ENCODE measurements at regions not wholly inside any gene's neighbourhood (a gene's known extent, or its start where the extent isn't known, plus 50 kb on each side); places are given as distances from the start of the nearest gene placed in this dataset.

DNA sequence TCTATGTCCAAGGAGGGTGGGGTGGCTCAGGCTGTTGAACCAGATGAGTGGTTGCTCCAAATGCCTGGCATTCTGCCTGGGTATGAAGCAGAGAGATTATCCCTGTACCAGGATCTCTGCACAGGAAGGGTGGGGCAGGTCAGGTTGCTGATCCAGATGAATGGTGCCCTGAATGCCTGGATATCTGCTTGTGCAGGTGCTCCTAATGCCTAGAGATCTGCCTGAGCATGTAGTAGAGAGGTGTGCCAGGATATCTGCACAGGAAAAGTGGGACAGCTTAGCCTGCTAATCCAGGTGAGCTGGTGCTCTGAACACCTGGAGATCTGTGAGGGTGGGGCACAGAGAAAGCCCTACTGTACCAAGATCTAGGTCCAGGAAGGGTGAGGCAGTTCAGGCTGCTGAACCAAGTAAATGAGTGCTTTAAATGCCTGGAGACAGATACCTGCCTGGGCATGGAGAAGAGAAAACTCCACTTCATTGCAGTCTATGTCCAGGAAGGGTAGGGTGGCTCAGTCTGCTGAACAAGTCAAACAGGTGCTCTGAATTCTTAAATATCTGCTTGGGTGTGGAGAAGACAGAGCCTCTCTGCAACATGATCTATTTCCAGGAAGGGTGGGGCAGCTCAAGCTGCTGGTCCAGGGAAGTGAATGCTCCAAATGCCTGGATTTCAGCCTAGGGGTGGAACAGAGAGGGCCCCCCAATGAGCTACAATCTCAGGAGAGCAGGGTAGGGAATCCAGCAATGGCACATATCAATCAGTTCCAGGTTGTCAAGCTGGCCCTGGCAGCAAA lies 189.4 kb upstream of the DMRTA1 start:
- DNase-seq (no peak), ATAC-seq (no peak)
- intact Hi-C loops (cut with DNase I, micrococcal nuclease) = no loop called here

DNA sequence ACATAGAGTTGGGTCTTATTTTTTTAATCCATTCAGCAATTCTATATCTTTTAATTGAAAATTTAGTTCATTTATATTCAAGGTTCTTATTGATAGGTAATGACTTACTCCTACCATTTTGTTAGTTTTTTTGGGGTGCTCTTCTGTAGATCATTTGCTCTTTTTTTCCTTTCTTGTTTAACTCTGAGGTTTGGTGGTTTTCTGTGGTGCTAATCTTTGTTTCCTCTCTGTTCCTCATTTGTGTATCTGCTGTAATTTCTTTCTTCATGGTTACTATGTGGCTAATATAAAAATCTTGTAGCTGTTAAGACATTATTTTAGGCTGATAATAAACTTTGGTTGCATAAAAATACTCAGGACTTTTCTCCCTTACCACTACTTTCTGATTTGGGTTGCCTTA lies 181.6 kb upstream of the DMRTA1 start:
- intact Hi-C loops (cut with DNase I, micrococcal nuclease) = no loop called here
- ATAC-seq (no peak), DNase-seq (no peak)

DNA sequence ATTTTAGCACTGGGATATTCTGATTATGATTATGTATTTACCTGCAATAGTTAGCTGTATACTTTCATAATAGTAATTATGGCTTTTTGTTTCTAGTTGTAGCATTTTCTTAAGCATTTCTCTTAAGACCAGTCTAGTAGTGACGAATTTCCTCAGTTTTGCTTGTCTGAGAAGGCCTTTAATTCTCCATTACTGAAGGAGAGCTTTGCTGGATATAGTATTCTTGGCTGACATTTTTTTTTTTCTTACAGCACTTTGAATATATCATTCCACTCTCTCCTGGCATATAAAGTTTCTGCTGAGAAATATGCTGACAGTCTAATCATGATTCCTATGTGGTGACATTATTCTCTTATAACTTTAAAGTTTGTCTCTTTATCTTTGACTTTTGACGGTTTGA lies 181.1 kb upstream of the DMRTA1 start:
- intact Hi-C loops (cut with DNase I, micrococcal nuclease) = no loop called here
- DNase-seq (no peak), ATAC-seq (no peak)

DNA sequence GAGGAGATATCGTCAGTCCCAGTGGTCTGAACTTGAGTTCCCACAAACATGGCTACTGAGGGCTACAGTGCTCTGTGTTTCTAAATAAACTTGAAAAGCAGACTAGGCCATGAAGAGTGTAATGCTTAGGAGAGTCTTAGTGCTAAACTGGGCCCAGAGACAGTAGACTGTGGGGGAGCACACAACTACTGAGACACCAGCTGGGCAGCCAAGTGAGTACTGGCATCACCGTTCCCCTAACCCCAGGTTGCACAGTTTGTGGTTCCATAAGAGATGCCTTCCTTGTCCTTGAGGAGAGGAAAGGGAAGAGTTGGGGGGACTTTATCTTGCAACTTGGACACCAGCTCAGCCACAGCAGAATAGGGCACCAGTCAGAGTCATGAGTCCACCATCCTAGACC lies 172.1 kb upstream of the DMRTA1 start:
- DNase-seq (no peak), ATAC-seq (no peak)
- intact Hi-C loops (cut with DNase I, micrococcal nuclease) = no loop called here

DNA sequence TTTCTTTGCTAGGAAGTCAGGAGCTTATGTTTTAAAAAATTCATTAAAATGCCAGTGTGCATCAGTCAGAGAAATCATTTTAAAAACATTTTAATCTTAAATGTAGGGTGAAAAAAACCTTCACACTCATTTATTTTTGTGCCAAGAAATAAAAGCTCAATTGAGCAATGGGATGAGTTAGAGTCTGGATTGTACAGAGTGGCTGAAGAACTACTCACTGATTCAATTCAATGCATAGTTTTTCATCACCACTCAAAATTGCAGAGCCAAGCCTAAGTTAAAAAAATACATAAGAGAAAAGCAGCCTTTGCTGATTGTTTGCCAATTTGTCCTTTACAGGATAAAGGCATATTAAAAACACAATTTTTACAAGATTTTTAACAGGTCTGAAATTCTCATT lies 168.2 kb upstream of the DMRTA1 start:
- ATAC-seq = no peak
- intact Hi-C loops (cut with DNase I, micrococcal nuclease) = no loop called here
- DNase-seq = no peak

DNA sequence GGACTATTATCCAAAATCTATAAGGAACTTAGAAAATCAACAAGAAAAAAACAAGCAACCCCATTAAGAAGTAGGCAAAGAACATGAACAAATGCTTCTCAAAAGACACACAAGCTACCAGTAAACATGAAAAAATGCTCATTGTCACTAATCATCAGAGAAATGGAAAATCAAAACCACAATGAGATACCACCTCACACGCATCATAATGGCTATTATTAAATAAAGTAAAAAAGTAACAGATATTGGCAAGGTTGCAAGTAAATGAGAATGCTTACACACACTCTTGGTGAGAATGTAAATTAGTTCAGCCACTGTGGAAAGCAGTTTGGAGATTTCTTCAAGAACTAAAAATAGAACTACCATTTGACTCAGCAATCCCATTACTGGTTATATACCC lies 167.0 kb upstream of the DMRTA1 start:
- intact Hi-C loops (cut with DNase I, micrococcal nuclease) = no loop called here
- ATAC-seq (no peak), DNase-seq (no peak)

DNA sequence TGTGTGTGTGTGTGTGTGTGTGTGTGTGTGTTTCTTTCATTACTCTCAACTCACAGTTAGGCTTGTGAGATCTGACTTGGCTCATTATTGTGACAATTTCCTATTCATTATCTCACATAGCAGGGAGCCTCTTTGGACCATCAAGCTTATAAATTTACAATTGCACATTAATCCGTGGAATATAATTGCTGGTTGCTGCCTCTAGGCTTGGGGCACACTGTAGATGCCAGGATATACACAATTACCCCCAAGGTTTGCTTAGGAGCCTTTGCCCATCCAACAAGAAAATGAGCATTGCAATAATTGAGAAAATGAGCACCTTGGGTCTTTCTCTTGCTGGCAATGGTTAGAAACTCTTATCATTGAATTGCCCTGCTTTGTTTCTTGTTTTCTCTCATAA lies 161.6 kb upstream of the DMRTA1 start:
- intact Hi-C loops (cut with DNase I, micrococcal nuclease) = no loop called here

DNA sequence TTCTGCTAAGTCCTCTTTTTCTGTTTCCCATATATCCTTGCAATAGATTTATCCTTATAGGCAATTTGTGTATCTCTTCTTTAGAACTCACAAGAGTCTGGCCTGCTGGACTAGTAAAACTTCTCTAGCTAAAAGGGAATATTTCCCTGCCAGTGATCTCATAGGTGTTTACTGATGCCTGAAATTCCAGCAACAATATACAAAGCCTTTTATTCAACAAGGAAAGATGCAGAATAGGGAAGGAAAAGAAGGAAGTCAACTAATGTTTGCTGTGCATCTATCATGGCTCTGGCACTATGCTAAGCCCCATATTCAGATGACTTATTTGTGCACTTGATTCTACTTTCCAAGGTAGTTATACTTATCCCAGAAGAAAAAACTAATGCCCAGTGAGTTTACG lies 160.0 kb upstream of the DMRTA1 start:
- ATAC-seq (no peak), DNase-seq (no peak)
- intact Hi-C loops (cut with DNase I, micrococcal nuclease) = no loop called here

More for the DNA sequence above, 161.6 kb upstream of the DMRTA1 start:
- DNase-seq (no peak), ATAC-seq (no peak)

DNA sequence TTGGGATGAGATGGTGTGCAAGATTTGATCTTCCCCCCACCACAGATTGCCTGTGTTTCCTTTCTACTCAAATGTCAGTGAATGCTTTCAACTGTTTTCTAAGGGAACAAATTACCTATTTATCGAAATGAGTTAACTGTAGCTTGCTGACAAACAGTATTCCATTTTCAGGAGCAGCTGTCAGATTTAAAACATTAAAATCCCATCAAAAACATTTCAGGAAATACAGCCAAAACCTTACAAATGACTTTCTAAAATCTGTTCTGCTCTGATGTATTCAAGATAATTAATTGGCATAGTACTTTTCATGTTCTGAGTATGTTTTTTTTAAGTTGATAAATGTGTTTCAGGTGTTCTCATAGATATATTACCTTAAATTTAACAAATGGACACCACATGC lies 158.0 kb upstream of the DMRTA1 start:
- intact Hi-C loops (cut with DNase I, micrococcal nuclease) = no loop called here
- no peak for DNase-seq
- no peak for ATAC-seq

DNA sequence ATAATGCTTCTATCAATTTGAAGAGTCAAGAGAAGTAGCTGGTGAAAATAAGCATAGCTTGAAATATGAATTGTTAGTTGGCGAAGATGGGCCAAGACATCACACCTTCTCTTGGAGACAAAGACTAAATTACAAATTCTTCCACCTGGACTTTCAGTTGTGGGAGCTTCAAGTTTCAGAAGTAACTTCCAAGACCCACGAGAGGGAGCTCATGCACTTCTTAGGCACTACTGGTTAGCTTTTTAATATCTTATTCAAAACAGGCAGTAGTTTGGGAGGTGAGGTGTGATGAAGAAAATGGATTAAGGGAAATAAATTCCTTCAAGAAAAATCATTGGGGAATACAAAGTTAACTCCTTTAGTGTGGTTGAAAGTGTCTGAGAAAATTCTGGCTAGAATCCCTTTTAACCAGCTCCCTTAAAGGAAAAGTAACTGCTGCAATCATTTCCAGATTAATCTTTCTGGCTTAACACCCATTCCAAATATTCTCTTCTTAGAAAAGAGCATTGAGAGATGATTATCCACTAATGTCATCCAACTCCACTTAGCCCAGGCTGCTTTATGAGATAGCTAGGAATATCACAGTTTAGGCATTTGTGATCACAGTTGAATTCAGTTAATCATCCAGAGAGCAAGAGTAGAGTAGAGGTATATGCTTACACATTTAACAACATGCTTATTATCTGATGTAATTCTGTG lies 139.5 kb upstream of the DMRTA1 start:
- DNase-seq (peak in 1 of 2 donors; percentile 4), ATAC-seq (peak; percentile 46)
- intact Hi-C loops (cut with DNase I, micrococcal nuclease) = loop anchor here in 1 of 2 donors (5.0 kb wide), 1 partner anchor 145 kb away; no protein-coding TSS in a partner anchor

DNA sequence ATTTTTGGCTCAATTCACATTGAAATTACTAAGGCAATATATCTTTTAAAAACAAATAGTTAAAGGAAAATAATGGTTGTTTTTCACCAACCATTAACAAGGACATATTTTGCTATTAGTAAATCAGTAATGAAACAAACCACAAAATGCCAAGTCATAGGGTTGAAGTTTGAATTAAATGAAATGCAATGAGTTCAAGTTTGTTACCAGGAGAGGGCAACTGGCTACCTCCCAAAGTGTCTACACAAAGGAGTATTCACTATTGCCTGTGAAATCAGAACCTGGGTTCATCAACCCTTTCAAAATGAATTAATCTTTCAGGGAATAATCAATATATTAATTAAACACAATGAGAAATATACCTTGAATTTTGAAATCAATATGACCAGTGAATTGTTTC lies 138.4 kb upstream of the DMRTA1 start:
- ATAC-seq (no peak), DNase-seq (no peak)
- intact Hi-C loops (cut with DNase I, micrococcal nuclease) = loop anchor here in 1 of 2 donors (5.0 kb wide), 1 partner anchor 144 kb away; no protein-coding TSS in a partner anchor

DNA sequence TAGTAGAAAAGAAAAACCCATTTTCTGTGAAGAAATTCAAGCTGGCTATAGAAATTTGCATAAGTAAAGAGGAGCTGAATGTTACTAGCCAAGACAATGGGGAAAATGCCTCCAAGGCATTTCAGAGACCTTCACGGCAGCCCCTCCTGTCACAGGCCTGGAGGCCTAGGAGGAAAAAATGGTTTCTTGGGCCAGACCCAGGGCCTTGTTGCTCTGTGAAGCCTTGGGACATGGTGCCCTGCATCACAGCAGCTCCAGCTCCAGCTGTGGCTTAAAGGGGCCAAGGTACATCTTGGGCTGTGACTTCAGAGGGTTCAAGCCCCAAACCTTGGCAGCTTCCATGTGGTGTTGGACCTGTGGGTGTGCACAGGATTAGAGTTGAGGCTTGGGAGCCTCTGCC lies 130.0 kb upstream of the DMRTA1 start:
- DNase-seq = no peak
- no peak for ATAC-seq
- intact Hi-C loops (cut with DNase I, micrococcal nuclease) = no loop called here

DNA sequence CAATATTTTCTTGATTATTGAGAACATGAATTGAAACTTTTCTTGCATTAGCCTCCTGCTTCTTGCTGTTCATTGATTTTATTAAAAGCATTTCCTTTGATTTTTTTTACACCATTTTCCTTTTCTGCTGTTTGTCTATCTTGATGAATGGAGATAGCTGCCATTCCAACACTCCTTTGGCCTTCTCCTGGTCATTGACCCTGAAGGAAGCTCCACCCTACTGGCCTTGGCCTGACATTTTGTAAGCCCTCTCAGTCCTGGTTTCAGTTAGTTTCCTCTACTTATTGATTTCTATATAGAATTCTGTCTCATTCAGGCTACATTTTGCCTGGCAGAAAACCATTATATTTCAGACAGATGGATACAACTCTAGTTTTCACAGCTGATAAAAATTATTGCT lies 115.1 kb upstream of the DMRTA1 start:
- intact Hi-C loops (cut with DNase I, micrococcal nuclease) = no loop called here
- ATAC-seq (no peak), DNase-seq (no peak)

DNA sequence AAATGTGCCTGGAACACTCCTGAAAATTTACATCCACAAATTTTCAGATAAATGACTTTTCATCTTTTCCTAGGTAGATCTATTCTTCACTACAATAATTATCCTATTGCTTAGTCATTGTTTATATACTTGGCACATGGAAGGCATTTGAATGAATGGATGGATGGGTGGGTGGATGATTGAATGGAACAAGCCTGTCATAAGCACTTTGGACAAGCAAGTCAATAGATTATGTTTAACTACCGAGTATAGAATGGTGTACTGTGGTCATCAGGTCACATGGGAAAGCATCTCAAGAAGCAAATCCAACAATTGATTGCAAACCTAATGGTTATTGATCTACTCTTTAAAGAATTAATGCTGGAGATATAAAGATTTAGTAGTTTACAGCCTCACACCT lies 114.4 kb upstream of the DMRTA1 start:
- ATAC-seq (no peak), DNase-seq (no peak)
- intact Hi-C loops (cut with DNase I, micrococcal nuclease) = no loop called here

DNA sequence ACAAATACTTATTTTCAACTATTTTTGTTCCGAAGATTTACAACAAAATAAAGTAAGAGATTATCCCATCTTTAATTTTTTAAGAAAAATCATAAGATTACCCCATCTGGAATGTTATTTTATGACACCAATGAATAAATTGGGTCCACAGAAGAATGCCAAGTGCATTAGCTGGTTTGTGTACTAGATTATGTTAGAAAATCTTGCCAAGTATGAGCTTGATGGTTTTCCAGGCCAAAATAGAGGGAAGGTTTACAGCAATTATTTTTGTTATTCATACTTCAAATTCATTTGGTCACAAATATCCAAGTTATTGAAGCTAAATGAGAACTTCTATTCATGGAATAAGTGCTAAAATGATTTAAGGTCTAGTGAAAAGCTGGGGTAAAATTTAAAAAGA lies 109.4 kb upstream of the DMRTA1 start:
- no peak for ATAC-seq
- DNase-seq = no peak
- intact Hi-C loops (cut with DNase I, micrococcal nuclease) = no loop called here

DNA sequence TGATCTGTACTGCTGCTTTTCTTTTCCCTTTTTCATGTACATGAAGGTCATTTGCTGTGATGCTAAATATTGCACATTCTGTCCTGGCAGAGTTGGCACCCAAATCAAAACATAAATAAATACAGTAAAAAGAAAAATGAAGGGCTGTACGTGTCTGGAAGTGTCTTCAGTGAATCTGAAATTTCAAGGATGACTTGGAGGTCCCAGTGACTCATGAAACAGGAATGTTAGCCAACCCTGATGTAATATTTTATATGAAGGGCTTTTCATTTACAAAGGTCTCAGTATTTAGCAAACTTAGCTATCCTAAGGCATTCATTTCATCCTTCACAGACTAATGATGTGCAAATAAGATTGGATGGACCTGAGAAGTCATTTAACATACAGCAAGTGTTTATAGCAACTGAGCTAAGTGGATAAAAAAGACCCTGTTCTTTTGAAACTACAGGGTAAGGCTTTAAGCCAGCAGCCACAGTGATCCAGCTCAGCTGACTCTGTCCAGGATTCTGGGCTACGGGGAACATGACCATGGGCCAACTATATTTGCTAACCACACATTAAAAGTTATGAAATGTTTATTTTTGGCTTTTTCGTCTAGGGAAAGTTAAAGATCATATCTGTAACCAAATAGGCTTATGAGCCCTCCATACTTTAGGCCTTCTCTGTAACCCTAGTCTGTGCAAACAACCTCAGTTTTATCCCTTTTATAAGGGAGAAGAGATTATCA lies 104.0 kb upstream of the DMRTA1 start:
- intact Hi-C loops (cut with DNase I, micrococcal nuclease) = no loop called here
- DNase-seq = no peak
- ATAC-seq = no peak

DNA sequence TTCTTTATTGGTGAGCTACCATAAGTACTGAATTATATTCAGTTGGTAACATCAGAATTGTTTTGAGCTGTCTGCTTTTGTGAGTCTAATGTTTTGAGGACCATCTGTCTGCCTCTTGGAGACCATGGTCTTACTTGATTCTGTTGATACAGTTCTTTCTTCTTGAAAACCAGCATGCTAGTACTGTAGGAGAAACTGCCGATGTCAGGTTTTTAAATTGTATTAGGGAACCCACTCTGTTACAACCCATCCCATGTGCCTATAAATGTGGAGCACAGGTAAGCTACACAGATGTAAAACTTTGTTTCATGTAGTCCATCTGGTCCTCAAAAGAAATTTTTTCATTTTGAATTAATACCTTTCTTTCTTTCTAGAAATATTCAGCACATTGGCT lies 103.4 kb upstream of the DMRTA1 start:
- no peak for ATAC-seq
- intact Hi-C loops (cut with DNase I, micrococcal nuclease) = no loop called here
- no peak for DNase-seq

DNA sequence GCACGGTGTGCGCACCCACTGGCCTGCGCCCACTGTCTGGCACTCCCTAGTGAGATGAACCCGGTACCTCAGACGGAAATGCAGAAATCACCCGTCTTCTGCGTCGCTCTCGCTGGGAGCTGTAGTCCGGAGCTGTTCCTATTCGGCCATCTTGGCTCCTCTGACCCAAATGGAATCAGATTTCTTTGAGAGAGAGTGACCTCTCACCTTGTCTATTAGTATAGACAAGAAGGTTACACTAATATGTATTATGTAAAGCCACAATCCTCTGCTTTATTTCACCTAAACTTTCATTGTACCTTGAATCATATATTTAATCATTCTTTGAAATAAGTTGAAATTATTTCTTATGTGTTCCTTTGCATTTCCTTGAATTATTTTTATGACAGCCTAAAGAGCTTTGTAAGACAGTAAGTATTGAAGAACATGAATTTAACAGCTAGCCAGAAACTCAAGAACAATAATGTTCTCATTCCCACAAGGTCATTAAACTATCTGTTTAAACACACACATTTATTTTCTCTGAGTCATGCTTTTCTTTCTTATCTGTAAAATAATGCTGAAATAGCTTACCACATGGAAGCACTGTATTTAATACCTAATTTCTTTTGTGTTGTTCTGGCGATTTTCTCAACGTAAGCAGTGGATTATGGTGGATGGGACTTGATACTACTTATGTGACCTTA lies 91.8 kb upstream of the DMRTA1 start:
- ATAC-seq = no peak
- DNase-seq = no peak
- intact Hi-C loops (cut with DNase I, micrococcal nuclease) = no loop called here

DNA sequence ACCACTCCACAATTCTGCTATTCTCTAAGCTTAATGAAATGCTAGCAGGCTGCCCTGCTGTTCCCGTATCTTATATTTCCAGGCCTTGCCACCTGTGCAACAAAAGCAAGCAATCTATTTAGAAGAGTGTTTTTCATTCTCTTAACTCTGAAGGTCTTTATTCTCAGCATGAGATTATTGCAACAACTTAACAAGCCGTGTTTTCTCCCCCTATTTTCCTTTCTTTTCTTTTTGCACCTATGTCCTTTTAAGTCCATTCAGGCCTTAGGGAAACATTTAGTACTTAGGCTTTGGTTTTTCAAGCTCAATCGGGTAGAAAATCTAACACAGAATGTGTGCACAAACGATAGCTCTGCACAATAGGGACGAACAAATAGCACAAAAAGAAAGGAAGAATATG lies 89.6 kb upstream of the DMRTA1 start:
- intact Hi-C loops (cut with DNase I, micrococcal nuclease) = no loop called here
- DNase-seq (no peak), ATAC-seq (no peak)
